ENCODE measurements at regions not wholly inside any gene's neighbourhood (a gene's known extent, or its start where the extent isn't known, plus 50 kb on each side); places are given as distances from the start of the nearest gene placed in this dataset.
"Not testable (repeated sequence)": the region's sequence is repeated elsewhere in the genome, so short reads cannot be mapped to it uniquely, and the experiment has no call there.

DNA sequence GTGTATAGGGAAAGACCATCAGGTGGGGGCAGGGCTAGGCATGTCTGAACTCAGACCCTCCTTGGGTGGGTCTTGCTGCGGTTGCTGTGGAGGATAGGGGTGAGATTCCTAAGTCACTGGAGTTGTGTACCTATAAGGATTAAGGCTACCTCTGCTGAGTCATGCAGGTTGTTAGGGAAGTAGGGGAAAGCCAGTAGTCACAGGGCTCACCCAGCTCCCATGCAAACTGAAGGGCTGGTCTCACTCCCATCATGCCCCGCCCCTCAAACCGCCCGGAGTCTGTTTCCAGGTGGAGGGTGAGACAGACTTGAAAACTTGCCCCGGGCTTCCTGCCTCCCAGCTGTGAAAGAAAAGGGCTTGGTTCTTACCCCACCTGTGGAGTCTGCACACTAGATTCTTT, 161.8 kb downstream of the CAVIN4 start:
- H3K9me3 ChIP-seq (replicated peaks; ENCODE audit: control insufficient read depth, insufficient read depth, low read depth, low read length): no peaks in the 10 kb centered on the region
- H3K4me2 ChIP-seq (ENCODE audit: insufficient read depth, low read length): no peak overlapping the region
- no peaks in the 10 kb centered on the region for H3K36me3 ChIP-seq (ENCODE audit: control insufficient read depth, insufficient read depth, low read length)
- no peak overlapping the region for H2AFZ ChIP-seq (ENCODE audit: low read depth, low read length)
- WGBS (ENCODE audit: insufficient coverage, low coverage, missing lambda C conversion rate): 0% methylated on average over 5 of the region's 5 CpGs
- ATAC-seq (no peak), DNase-seq (ENCODE audit: extremely low read depth in 1 of 4, low spot score in 3 of 4) (no peak), FAIRE-seq (no peak)
- H3K27ac ChIP-seq (ENCODE audit: extremely low read depth, low read depth, low read length): no peak overlapping the region
- no peaks in the 10 kb centered on the region for H3K27me3 ChIP-seq (ENCODE audit: control insufficient read depth in 2 of 2, insufficient read depth in 2 of 2, low read length in 2 of 2)
- intact Hi-C loops (cut with micrococcal nuclease) (no loop called here), in situ Hi-C loops (cut with MboI) (loop anchor here (25.0 kb wide), 1 partner anchor 973 kb away; no protein-coding TSS in a partner anchor)
- H3K4me1 ChIP-seq (replicated peaks in 1 of 2; ENCODE audit: control insufficient read depth in 2 of 2, insufficient read depth in 2 of 2, low read length in 2 of 2): no peaks in the 10 kb centered on the region
- TF ChIP-seq SMARCA4 (IDR thresholded peaks at IDR 0.05) (no peak), CBFA2T2 (conservative IDR thresholded peaks at IDR 0.05) (no peak), XRCC5 (IDR thresholded peaks at IDR 0.05; ENCODE audit: low read depth, low read length) (no peak), ZNF699 (CRISPR knock-in tag; IDR thresholded peaks at IDR 0.05; ENCODE audit: insufficient replicate concordance) (no peak)
- TF ChIP-seq, protein P1, sequence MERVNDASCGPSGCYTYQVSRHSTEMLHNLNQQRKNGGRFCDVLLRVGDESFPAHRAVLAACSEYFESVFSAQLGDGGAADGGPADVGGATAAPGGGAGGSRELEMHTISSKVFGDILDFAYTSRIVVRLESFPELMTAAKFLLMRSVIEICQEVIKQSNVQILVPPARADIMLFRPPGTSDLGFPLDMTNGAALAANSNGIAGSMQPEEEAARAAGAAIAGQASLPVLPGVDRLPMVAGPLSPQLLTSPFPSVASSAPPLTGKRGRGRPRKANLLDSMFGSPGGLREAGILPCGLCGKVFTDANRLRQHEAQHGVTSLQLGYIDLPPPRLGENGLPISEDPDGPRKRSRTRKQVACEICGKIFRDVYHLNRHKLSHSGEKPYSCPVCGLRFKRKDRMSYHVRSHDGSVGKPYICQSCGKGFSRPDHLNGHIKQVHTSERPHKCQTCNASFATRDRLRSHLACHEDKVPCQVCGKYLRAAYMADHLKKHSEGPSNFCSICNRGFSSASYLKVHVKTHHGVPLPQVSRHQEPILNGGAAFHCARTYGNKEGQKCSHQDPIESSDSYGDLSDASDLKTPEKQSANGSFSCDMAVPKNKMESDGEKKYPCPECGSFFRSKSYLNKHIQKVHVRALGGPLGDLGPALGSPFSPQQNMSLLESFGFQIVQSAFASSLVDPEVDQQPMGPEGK (CRISPR knock-in tag; IDR thresholded peaks at IDR 0.05; ENCODE audit: borderline replicate concordance): no peak
- TF ChIP-seq, protein P2, sequence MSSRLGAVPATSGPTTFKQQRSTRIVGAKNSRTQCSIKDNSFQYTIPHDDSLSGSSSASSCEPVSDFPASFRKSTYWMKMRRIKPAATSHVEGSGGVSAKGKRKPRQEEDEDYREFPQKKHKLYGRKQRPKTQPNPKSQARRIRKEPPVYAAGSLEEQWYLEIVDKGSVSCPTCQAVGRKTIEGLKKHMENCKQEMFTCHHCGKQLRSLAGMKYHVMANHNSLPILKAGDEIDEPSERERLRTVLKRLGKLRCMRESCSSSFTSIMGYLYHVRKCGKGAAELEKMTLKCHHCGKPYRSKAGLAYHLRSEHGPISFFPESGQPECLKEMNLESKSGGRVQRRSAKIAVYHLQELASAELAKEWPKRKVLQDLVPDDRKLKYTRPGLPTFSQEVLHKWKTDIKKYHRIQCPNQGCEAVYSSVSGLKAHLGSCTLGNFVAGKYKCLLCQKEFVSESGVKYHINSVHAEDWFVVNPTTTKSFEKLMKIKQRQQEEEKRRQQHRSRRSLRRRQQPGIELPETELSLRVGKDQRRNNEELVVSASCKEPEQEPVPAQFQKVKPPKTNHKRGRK (tag; IDR thresholded peaks at IDR 0.05): no peak
- TF ChIP-seq, protein P3, sequence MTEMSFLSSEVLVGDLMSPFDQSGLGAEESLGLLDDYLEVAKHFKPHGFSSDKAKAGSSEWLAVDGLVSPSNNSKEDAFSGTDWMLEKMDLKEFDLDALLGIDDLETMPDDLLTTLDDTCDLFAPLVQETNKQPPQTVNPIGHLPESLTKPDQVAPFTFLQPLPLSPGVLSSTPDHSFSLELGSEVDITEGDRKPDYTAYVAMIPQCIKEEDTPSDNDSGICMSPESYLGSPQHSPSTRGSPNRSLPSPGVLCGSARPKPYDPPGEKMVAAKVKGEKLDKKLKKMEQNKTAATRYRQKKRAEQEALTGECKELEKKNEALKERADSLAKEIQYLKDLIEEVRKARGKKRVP (CRISPR knock-in tag; IDR thresholded peaks at IDR 0.05): no peak
- H3K9ac ChIP-seq (ENCODE audit: insufficient read depth in 1 of 2, low read depth in 2 of 2, low read length in 2 of 2): no peak overlapping the region
- no peaks in the 10 kb centered on the region for H4K20me1 ChIP-seq (replicated peaks; ENCODE audit: control insufficient read depth, insufficient read depth, low read length)
- H3K4me3 ChIP-seq: no peak overlapping the region
- ChIA-PET CTCF (ENCODE audit: low intra/inter-chr PET ratio) (no interaction called here), POLR2A (no interaction called here)
- no TSS peak for BruUV-seq (replicated peaks)
- H3K9me1 ChIP-seq (ENCODE audit: control insufficient read depth, insufficient read depth, low read length): no peaks in the 10 kb centered on the region
- H3K79me2 ChIP-seq (ENCODE audit: control insufficient read depth, insufficient read depth, low read length): no peaks in the 10 kb centered on the region

DNA sequence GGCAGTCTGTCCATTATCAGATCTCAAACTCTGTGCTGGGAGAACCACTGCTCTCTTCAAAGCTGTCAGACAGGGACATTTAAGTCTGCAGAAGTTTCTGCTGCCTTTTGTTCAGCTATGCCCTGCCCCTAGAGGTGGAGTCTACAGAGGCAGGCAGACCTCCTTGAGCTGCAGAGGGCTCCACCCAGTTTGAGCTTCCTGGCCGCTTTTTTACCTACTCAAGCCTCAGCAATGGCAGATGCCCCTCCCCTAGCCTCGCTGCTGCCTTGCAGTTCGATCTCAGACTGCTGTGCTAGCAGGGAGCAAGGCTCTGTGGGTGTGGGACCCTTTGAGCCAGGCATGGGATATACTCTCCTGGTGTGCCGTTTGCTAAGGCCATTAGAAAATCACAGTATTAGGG, 171.1 kb downstream of the CAVIN4 start:
- H3K9me1 ChIP-seq (ENCODE audit: control insufficient read depth, insufficient read depth, low read length); intact Hi-C loops (cut with micrococcal nuclease); ATAC-seq; H3K27ac ChIP-seq (ENCODE audit: extremely low read depth, low read depth, low read length); DNase-seq (ENCODE audit: extremely low read depth in 1 of 4, low spot score in 3 of 4); H3K9ac ChIP-seq (ENCODE audit: insufficient read depth in 1 of 2, low read depth in 2 of 2, low read length in 2 of 2); POLR2A ChIA-PET; H2AFZ ChIP-seq (ENCODE audit: low read depth, low read length); H3K4me3 ChIP-seq; H3K4me1 ChIP-seq (replicated peaks in 1 of 2; ENCODE audit: control insufficient read depth in 2 of 2, insufficient read depth in 2 of 2, low read length in 2 of 2); H3K79me2 ChIP-seq (ENCODE audit: control insufficient read depth, insufficient read depth, low read length); H3K4me2 ChIP-seq (ENCODE audit: insufficient read depth, low read length); H4K20me1 ChIP-seq (replicated peaks; ENCODE audit: control insufficient read depth, insufficient read depth, low read length); CTCF ChIA-PET (ENCODE audit: low intra/inter-chr PET ratio); BruUV-seq (replicated peaks); FAIRE-seq; H3K9me3 ChIP-seq (replicated peaks; ENCODE audit: control insufficient read depth, insufficient read depth, low read depth, low read length); H3K36me3 ChIP-seq (ENCODE audit: control insufficient read depth, insufficient read depth, low read length); H3K27me3 ChIP-seq (ENCODE audit: control insufficient read depth in 2 of 2, insufficient read depth in 2 of 2, low read length in 2 of 2): not testable (repeated sequence)
- in situ Hi-C loops (cut with MboI): loop anchor here (25.0 kb wide), 1 partner anchor 963 kb away; no protein-coding TSS in a partner anchor
- WGBS (ENCODE audit: insufficient coverage, low coverage, missing lambda C conversion rate): 0% methylated on average over 3 of the region's 4 CpGs
